ENCODE measurements at regions not wholly inside any gene's neighbourhood (a gene's known extent, or its start where the extent isn't known, plus 50 kb on each side); places are given as distances from the start of the nearest gene placed in this dataset.

DNA sequence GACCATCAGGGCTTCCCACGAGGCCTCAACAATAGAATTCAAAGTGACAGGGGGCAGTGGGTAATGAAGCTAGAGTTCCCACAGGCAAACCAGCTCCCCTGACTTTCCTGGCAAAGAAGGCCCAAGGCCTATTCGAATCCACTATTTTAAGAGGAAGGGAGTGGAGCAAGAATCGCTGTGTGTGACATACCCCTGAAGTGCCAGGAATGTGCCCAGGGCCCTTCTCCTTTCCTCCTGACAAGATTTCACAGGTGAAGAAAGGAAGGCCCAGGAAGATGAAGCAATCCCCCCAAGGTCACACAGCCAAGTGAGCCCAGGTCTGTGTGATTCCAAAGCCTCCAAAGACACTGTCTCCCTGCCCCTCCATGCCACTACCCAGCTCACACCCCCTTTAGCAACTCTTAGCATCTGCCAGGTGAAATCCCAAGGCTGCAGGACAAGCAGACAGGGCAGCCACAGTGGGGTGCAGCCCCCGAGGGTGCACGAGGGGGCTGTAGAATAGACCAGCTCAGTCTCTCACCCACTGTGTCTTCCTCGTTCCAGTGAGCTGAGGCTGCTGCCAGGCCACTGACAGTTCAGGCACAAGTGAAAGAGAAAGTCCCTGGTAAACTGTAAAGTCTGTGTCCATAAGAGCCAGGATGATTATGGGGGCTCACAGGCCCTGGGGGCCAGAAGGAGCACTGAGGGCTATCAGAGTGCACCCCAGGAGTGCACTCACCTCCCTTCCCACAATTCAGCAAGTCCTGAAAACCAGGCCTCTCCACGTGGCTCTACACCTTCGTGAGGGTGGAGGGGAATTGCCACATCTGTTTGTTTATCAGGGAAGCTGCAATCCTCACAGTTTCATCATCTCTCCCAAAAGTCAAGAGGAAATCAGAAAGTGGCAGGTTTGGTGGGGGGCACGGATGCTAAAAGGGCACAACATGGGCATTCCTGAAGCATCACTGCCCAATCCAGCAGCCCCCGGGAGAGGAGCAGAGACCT is 70.8 kb upstream of the ZMIZ1 start:
- no peak for DNase-seq (ENCODE audit: low read depth in 2 of 2)

GRCh38 chr10:79001082-79001885 is 67.5 kb upstream of the ZMIZ1 start:
- no peak for DNase-seq (ENCODE audit: low read depth in 2 of 2)

- DNase-seq (ENCODE audit: low read depth in 2 of 2) = no peak
These were observed 66.4 kb upstream of the ZMIZ1 start for GRCh38 chr10:79002336-79002735.

GRCh38 chr10:79003183-79004100 is 65.3 kb upstream of the ZMIZ1 start:
- DNase-seq (ENCODE audit: low read depth in 2 of 2) = no peak

DNA sequence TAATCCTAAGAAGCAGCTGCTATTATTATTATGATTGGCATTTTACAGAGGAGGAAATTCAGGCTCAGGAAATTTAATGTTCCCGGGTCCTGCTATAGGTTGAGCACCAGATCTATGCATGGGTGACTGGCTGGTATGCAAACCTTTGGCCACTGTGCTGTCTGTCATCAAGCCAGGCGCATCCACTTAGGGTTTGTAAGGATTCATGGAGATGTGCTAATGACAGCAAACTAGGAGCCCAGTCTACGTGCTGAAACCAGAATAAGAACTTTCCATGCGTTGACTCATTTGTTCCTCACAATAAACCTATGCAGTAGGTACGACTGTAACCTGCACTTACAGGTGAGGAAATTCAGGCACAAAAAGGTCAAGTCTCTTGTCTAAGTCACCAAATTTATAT is 64.5 kb upstream of the ZMIZ1 start:
- DNase-seq (ENCODE audit: low read depth in 2 of 2) = no peak

GRCh38 chr10:79005126-79005810 is 63.5 kb upstream of the ZMIZ1 start:
- no peak for DNase-seq (ENCODE audit: low read depth in 2 of 2)

GRCh38 chr10:79007018-79007417 is 61.7 kb upstream of the ZMIZ1 start:
- DNase-seq (ENCODE audit: low read depth in 2 of 2) = no peak

- DNase-seq (ENCODE audit: low read depth in 2 of 2) = no peak
These were observed 61.1 kb upstream of the ZMIZ1 start for GRCh38 chr10:79007421-79008319.

GRCh38 chr10:79009145-79009544 is 59.6 kb upstream of the ZMIZ1 start:
- DNase-seq (ENCODE audit: low read depth in 2 of 2) = no peak

GRCh38 chr10:79012567-79012966 is 56.2 kb upstream of the ZMIZ1 start:
- no peak for DNase-seq (ENCODE audit: low read depth in 2 of 2)

DNA sequence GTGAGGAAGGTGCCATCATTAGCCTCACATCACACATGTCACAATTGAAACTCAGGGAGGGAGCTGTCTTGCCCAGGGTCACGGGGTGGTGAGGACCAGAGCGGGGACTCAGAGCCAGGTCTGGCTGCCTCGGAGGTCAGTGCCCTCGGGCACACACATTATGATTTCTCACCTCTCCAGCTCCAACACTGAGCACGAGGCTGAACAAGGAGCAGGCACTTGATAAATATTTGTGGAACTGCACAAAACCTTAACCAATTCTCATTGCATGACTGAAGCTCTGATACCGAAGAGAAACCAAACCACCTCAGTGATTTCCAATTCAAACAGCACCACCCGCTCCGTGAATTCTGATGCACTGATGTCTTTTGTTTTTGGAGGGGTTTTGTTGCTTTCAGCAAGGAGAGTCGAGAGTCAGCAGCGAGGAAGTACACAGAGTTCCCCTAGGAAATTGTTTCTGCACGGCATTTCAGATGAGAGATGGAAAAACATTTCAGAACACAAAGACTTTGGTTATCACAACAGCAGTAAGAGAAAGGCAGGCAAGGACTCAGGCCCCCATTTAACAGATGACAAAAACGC is 55.3 kb upstream of the ZMIZ1 start:
- DNase-seq (ENCODE audit: low read depth in 2 of 2) = no peak

DNA sequence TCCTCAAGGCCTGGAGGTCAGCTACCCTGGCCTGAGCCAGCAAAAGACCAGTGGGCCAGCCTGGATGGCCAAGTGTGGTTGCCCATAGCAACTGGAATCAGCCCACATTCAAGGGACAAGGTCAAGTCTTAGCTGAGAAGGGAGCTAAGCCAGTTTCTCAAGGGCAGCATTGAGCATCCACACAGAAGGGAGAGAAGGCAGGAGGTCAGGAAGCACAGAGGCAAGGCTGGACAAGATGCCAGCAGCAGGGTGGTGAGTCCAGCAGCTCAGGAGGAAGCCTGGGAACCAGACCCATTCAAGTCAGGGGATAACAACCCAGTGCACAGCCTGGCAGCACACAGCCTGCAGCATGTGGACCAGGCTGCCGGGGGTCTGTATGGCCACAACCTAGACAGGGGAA is 54.0 kb upstream of the ZMIZ1 start:
- DNase-seq (ENCODE audit: low read depth in 2 of 2) = no peak

- DNase-seq (ENCODE audit: low read depth in 2 of 2) = no peak
These were observed 50.8 kb upstream of the ZMIZ1 start for GRCh38 chr10:79017882-79018520.

DNA sequence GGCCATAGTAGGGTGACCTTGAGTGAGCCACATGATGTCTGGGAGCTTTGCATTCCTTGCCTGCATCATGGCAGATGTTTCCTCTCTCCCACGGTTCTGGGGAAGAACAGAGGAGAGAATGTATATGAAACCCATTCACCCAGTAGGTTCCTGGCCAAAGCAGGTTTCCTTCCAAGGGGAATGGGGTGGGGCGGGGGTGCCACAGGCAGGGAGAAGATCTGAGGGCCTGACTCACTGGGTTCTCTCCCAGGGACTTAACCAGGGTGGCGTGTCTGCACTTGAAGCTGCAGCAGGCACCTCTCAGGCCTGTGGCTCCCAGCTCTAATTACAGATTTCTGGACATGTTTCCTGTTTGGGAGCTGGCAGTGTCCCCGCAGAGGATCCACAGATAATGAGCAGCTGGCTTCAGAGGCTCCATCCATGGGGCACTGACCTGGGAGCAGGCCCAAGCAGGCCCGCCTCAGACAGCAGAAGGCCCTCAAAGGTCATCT is 50.2 kb upstream of the ZMIZ1 start:
- no peak for DNase-seq (ENCODE audit: low read depth in 2 of 2)
